ENCODE measurements at regions not wholly inside any gene's neighbourhood (a gene's known extent, or its start where the extent isn't known, plus 50 kb on each side); places are given as distances from the start of the nearest gene placed in this dataset.

DNA sequence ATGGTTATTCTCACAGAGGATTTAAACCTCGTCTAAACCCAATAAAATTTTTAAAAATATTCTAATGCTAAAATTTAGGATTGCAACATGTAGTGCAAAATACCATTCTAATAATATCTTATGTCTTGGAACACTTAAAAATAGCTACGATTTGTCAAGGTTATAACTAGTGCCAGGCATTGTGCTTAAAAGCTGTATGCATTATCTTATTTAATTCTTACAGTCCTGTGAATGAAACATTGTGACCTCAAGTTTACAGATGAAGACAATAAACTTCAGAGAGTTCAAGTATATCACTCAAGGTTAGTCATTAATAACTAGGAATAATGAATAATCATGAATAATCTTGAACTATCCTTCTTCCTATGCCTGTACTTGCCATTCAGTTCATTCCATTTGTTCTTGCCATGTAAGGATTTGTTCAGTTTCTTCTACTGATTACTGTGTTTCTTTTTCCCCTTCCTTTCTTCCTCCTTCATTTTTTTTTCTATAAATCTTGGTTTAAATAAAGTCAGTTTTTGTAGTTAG, 897.6 kb upstream of the NR2F2 start:
- no peak overlapping the region for H3K4me3 ChIP-seq
- TF ChIP-seq, protein P1, sequence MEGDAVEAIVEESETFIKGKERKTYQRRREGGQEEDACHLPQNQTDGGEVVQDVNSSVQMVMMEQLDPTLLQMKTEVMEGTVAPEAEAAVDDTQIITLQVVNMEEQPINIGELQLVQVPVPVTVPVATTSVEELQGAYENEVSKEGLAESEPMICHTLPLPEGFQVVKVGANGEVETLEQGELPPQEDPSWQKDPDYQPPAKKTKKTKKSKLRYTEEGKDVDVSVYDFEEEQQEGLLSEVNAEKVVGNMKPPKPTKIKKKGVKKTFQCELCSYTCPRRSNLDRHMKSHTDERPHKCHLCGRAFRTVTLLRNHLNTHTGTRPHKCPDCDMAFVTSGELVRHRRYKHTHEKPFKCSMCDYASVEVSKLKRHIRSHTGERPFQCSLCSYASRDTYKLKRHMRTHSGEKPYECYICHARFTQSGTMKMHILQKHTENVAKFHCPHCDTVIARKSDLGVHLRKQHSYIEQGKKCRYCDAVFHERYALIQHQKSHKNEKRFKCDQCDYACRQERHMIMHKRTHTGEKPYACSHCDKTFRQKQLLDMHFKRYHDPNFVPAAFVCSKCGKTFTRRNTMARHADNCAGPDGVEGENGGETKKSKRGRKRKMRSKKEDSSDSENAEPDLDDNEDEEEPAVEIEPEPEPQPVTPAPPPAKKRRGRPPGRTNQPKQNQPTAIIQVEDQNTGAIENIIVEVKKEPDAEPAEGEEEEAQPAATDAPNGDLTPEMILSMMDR (IDR thresholded peaks at IDR 0.05), result no peak
- no peak for TF ChIP-seq POLR2A (IDR thresholded peaks at IDR 0.05)
- no peak for DNase-seq

DNA sequence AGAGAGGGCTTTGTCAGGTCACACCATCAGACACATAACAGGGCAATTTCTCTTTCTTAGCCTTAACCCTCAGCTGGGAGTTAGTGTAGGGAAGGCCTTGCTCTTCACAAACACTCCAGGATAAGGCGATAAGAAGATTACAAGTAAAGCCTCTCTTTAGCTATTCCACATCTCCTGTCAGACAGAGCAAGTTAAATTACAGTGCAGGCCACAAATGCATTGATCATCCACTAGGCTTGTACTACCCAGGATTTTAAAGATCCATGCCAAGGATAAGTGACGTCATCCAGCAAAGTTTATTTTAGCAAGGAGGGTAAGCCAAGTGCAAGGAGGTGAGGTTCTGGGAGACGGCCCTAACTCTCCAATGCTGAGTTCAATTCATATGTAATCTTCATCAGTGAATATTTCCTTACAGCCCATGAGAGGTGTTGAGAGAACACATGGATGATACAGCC, 890.6 kb upstream of the NR2F2 start:
- H3K4me3 ChIP-seq, result no peak overlapping the region
- no peaks in the 10 kb centered on the region for H3K36me3 ChIP-seq
- no peak for TF ChIP-seq POLR2A (IDR thresholded peaks at IDR 0.05)
- TF ChIP-seq, protein P1 (IDR thresholded peaks at IDR 0.05), result no peak
- H3K4me1 ChIP-seq, result no peaks in the 10 kb centered on the region
- intact Hi-C loops (cut with DNase I; ENCODE audit: low total_unique reads), result no loop called here
- H3K27ac ChIP-seq, result peak overlapping the region in 1 of 2 donors; percentile 35
- no peaks in the 10 kb centered on the region for H3K27me3 ChIP-seq
- no peak for DNase-seq
- no peaks in the 10 kb centered on the region for H3K9me3 ChIP-seq

More for the DNA sequence above, 897.6 kb upstream of the NR2F2 start:
- intact Hi-C loops (cut with DNase I; ENCODE audit: low total_unique reads), result no loop called here
- Histone ChIP-seq H3K36me3 (no peaks in the 10 kb centered on the region), H3K27ac (peak overlapping the region; percentile 27 to 49), H3K4me1 (peaks cover 0 to 6% of the 10 kb centered on the region in 2 donors), H3K27me3 (no peaks in the 10 kb centered on the region), H3K9me3 (no peaks in the 10 kb centered on the region)

DNA sequence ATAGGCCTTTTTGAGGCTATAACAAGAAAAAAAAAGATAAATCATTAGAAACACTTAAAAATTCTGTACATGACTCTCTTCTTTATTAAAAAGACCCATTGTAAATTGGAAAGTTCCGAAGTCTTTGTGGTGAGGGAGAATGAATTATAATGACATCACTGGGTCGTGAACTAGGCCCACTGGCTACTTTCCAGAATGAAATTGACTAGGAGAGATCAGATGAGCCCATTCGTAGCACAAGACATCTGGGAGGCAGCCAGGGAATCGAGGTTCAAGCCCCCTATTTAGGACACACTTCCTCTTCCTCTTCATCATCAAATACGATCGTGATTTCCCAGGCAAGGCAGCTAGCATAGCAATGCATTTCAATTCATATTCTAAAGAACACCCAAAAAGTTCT, 889.8 kb upstream of the NR2F2 start:
- H3K27me3 ChIP-seq, result no peaks in the 10 kb centered on the region
- no peaks in the 10 kb centered on the region for H3K9me3 ChIP-seq
- TF ChIP-seq, protein P1 (IDR thresholded peaks at IDR 0.05), result no peak
- TF ChIP-seq POLR2A (IDR thresholded peaks at IDR 0.05), result no peak
- intact Hi-C loops (cut with DNase I; ENCODE audit: low total_unique reads), result no loop called here
- no peaks in the 10 kb centered on the region for H3K4me1 ChIP-seq
- peak overlapping the region; percentile 22 to 35 for H3K27ac ChIP-seq
- no peaks in the 10 kb centered on the region for H3K36me3 ChIP-seq
- peak in 1 of 2 donors; percentile 32 for DNase-seq
- no peak overlapping the region for H3K4me3 ChIP-seq

DNA sequence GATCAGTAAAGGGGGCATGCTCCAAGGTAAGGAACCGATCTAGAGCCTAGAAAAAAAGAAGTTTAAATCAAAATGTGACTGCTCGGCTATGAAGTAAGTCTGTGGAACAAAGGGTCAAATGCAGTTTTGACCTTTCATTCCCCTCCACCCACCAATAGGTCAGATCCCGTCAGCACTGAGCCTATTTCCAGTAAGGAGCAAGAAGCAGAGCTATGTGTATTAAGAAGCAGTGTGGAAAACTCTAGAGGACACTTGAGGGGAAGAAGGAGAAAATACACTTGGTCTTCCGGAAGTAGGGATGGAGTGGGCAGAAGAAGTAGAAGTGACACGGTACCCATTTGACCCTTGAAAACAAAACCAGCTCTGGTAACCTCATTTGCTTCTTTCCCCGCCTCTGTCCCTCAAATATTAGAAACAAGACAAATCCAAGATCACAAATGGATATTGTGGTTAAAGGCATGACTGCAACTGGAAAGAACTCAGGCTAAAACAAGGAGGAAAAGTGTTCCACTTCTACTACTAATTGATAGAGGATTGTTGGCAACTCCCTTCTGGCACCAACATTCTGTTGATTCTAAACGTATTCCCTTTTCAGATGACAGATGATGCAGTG, 888.3 kb upstream of the NR2F2 start:
- no peak for TF ChIP-seq POLR2A (IDR thresholded peaks at IDR 0.05)
- TF ChIP-seq, protein P1 (IDR thresholded peaks at IDR 0.05), result no peak
- intact Hi-C loops (cut with DNase I; ENCODE audit: low total_unique reads), result no loop called here
- Histone ChIP-seq H3K36me3 (no peaks in the 10 kb centered on the region), H3K4me1 (no peaks in the 10 kb centered on the region), H3K27me3 (no peaks in the 10 kb centered on the region), H3K4me3 (no peak overlapping the region), H3K9me3 (no peaks in the 10 kb centered on the region), H3K27ac (peak overlapping the region; percentile 20 to 22)
- peak in 1 of 2 donors; percentile 24 for DNase-seq

DNA sequence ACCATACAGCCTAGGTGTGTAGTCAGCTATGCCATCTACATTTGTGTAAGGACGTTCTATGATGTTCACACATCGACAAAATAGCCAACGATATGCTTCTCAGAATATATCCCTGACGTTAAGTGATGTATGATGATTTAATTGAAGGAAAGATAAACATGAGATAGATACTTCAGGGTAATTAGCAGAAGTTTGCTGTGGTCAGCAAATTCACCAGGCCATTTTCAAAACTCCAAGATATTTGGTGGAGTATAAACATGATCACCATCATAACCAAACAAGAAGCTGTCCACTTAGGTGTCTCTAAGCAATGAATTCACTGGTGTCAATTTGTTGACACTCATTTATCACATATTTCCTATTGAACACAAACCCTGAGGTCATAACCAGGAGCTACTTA, 885.6 kb upstream of the NR2F2 start:
- no peak overlapping the region for H3K4me3 ChIP-seq
- no peaks in the 10 kb centered on the region for H3K27me3 ChIP-seq
- no peaks in the 10 kb centered on the region for H3K9me3 ChIP-seq
- H3K4me1 ChIP-seq, result no peaks in the 10 kb centered on the region
- TF ChIP-seq, protein P1 (IDR thresholded peaks at IDR 0.05), result no peak
- TF ChIP-seq POLR2A (IDR thresholded peaks at IDR 0.05), result no peak
- intact Hi-C loops (cut with DNase I; ENCODE audit: low total_unique reads), result no loop called here
- H3K27ac ChIP-seq, result no peak overlapping the region
- no peaks in the 10 kb centered on the region for H3K36me3 ChIP-seq
- DNase-seq, result no peak

All from uterus (tissue), 3 donors.